ENCODE measurements at regions not wholly inside any gene's neighbourhood (a gene's known extent, or its start where the extent isn't known, plus 50 kb on each side); places are given as distances from the start of the nearest gene placed in this dataset.

GRCh38 chr13:64066711-64067110 lies 2651.1 kb upstream of the PCDH20 start:
- no peak for TF ChIP-seq CTCF (IDR thresholded peaks at IDR 0.05; ENCODE audit: insufficient read depth, low read length, poor library complexity, severe bottlenecking)
- TF ChIP-seq EZH2phosphoT487 (conservative IDR thresholded peaks at IDR 0.05; ENCODE audit: low read length): no peak

Measured in SU-DHL-6 (cell line).